BJ (cell line): ENCODE measurements at regions not wholly inside any gene's neighbourhood (a gene's known extent, or its start where the extent isn't known, plus 50 kb on each side); places are given as distances from the start of the nearest gene placed in this dataset.
"Not testable (repeated sequence)": the region's sequence is repeated elsewhere in the genome, so short reads cannot be mapped to it uniquely, and the experiment has no call there.

Experiments
- CTCF ChIA-PET: fragments of 350-600 bp; formaldehyde crosslinking; extraction: SDS; loops from one replicate; lab custom pipeline; 2021; ENCODE audit warnings: antibody characterized with exemption, inconsistent platforms; lab: Yijun Ruan, JAX
- POLR2A ChIA-PET: fragments of 300-600 bp; sonication (Branson Sonifier 250); formaldehyde crosslinking; extraction: SDS; loops from one replicate; lab custom pipeline; 2021; ENCODE audit warnings: antibody characterized with exemption; lab: Charles Lee
- DNase-seq: peaks from one replicate; pipeline ENCODE4 v3.0.0-alpha.2; 2011; ENCODE audit warnings: low read depth
- H3K27me3 ChIP-seq: 2 replicates; pipeline ENCODE4 v1.6.0; 2011; ENCODE audit warnings: low read length; ENCODE audit not compliant: control insufficient read depth, insufficient read depth
- H3K36me3 ChIP-seq: 2 replicates; pipeline ENCODE4 v1.5.1; 2011; ENCODE audit warnings: low read length; ENCODE audit not compliant: control insufficient read depth, insufficient read depth
- H3K4me3 ChIP-seq: 2 replicates; pipeline ENCODE4 v1.5.1; 2011; ENCODE audit warnings: low read depth, mild to moderate bottlenecking, control low read depth, low read length
- TF ChIP-seq, protein P1 (sequence below): IDR thresholded peaks from 2 replicates; pipeline ENCODE4 v1.5.1; 2011; ENCODE audit warnings: low read depth, mild to moderate bottlenecking, control low read depth, inconsistent platforms, low read length, moderate library complexity; ENCODE audit not compliant: insufficient read depth

DNA sequence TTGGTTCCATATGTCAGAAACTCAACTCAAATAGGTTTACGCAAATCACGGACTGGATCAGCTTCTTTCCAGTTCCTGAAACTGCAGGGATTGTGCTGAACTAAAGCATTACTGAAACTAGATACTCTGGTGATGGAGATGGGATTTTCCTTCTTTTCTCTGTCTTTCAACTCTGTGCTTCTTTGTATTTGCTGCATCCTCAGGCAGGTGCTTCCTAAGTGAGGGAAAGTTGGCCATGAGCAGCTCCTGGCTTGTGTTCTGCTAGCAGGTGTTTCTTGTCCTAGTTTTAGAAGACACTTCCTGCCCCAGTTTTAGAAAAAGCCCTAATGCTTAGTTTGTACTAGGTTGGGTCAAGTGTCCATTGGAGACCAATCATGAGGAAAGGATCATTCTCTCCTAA lies 86.7 kb upstream of the USP24 start:
- Histone ChIP-seq H3K27me3 (no peaks in the 10 kb centered on the region; the same call in 1 of the 2 replicates), H3K4me3 (no peak overlapping the region), H3K36me3 (no peaks in the 10 kb centered on the region)
- POLR2A ChIA-PET = no interaction called here
- TF ChIP-seq, protein P1, sequence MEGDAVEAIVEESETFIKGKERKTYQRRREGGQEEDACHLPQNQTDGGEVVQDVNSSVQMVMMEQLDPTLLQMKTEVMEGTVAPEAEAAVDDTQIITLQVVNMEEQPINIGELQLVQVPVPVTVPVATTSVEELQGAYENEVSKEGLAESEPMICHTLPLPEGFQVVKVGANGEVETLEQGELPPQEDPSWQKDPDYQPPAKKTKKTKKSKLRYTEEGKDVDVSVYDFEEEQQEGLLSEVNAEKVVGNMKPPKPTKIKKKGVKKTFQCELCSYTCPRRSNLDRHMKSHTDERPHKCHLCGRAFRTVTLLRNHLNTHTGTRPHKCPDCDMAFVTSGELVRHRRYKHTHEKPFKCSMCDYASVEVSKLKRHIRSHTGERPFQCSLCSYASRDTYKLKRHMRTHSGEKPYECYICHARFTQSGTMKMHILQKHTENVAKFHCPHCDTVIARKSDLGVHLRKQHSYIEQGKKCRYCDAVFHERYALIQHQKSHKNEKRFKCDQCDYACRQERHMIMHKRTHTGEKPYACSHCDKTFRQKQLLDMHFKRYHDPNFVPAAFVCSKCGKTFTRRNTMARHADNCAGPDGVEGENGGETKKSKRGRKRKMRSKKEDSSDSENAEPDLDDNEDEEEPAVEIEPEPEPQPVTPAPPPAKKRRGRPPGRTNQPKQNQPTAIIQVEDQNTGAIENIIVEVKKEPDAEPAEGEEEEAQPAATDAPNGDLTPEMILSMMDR = no peak
- DNase-seq = no peak
- CTCF ChIA-PET = no interaction called here

DNA sequence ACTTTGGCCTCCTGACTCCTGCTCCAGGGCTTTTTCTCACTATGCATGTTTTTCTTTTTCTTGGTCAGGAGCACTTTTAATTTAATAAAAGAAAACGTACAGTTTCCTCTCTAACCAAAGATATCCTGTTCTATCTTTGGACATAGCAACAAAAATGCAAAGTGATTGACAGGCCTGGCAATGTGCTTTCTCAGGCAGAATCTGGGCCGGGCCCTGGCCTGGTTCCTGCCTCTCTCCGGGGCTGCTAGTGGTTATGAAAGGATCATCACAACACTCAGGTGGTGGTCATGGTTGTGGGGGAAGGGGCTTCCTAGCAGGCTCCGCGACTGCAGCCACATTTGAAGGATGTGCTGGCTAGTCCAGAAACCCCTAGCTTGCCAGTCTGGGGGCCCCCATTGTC lies 85.8 kb upstream of the USP24 start:
- Histone ChIP-seq H3K4me3 (no peak overlapping the region), H3K27me3 (no peaks in the 10 kb centered on the region; the same call in 1 of the 2 replicates), H3K36me3 (no peaks in the 10 kb centered on the region)
- TF ChIP-seq, protein P1 = no peak
- CTCF ChIA-PET = no interaction called here
- DNase-seq = no peak
- POLR2A ChIA-PET = no interaction called here

GRCh38 chr1:55298167-55298894 lies 83.2 kb upstream of the USP24 start:
- ChIA-PET POLR2A (no interaction called here), CTCF (interaction anchor here (1.1 kb wide), 1 partner anchor 21 kb away, joined by 3 read pairs; no protein-coding TSS in a partner anchor)
- Histone ChIP-seq H3K4me3 (no peak overlapping the region), H3K36me3 (no peaks in the 10 kb centered on the region), H3K27me3 (no peaks in the 10 kb centered on the region; the same call in 1 of the 2 replicates)
- TF ChIP-seq, protein P1 = no peak
- no peak for DNase-seq

- H3K27me3 ChIP-seq, H3K4me3 ChIP-seq, H3K36me3 ChIP-seq, DNase-seq, POLR2A ChIA-PET: not testable (repeated sequence)
- CTCF ChIA-PET = interaction anchor here (1.6 kb wide), 1 partner anchor 12 kb away, joined by 5 read pairs; no protein-coding TSS in a partner anchor
These were observed 81.1 kb upstream of the USP24 start for GRCh38 chr1:55296247-55296646.

GRCh38 chr1:55289614-55290013 lies 74.5 kb upstream of the USP24 start:
- no peak for DNase-seq
- ChIA-PET CTCF (interaction anchor here (1.3 to 1.6 kb wide), 2 partner anchors 45 to 48 kb away, joined by 3 to 6 read pairs; no protein-coding TSS in a partner anchor), POLR2A (no interaction called here)
- no peaks in the 10 kb centered on the region; the same call in 1 of the 2 replicates for H3K27me3 ChIP-seq
- no peaks in the 10 kb centered on the region for H3K36me3 ChIP-seq
- TF ChIP-seq, protein P1 = no peak
- H3K4me3 ChIP-seq = no peak overlapping the region
